ENCODE measurements at regions not wholly inside any gene's neighbourhood (a gene's known extent, or its start where the extent isn't known, plus 50 kb on each side); places are given as distances from the start of the nearest gene placed in this dataset.
"Not testable (repeated sequence)": the region's sequence is repeated elsewhere in the genome, so short reads cannot be mapped to it uniquely, and the experiment has no call there.

GRCh38 chr2:187610450-187610849, 56.2 kb upstream of the TFPI start:
- intact Hi-C loops (cut with DNase I); DNase-seq; ATAC-seq: not testable (repeated sequence)

- DNase-seq: no peak
- intact Hi-C loops (cut with DNase I): no loop called here
- no peak for ATAC-seq
Observed at GRCh38 chr2:187612857-187613256, 58.6 kb upstream of the TFPI start.

DNA sequence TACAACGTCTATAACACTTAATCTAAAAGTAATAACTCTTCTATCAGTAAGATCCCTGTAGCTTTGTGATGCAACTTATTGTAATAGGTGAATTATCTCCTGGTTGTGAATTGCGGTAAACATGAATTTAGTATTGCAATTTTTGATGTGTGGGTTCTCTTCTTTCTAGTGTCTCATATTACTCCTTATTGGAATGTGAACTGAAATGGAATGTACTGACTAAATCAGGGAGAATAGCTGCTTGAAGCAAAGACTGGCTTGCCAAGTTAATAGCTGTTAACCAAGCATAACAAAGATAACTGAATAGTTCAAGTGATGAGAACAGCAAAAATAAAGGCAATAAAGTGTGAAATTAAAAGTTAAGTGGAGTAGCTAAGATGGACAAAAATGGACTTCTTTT, 60.5 kb upstream of the TFPI start:
- DNase-seq: no peak
- ATAC-seq: peak in 1 of 2 donors; percentile 30
- intact Hi-C loops (cut with DNase I): no loop called here

- DNase-seq (no peak), ATAC-seq (no peak)
- intact Hi-C loops (cut with DNase I): no loop called here
Observed at GRCh38 chr2:187615364-187615763, 61.1 kb upstream of the TFPI start.

DNA sequence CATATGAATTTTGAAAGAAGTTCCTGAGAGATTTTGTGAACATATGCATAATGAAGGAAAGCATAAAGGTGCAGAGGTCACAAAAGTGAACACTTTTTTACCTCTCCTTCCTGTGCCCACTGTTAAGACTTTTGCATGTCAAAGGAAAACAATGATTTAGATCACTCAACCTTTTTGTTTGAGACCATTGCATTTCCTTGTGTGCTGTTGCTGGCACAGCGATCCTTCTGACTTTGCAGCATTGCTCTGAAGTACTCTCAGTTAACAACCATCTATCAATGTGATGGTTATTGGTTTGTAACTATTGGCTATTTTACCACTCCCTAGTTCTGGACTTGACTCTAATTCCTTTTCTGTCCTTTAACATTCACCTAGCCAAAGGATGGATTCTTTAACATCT, 61.7 kb upstream of the TFPI start:
- intact Hi-C loops (cut with DNase I): no loop called here
- ATAC-seq (no peak), DNase-seq (no peak)

DNA sequence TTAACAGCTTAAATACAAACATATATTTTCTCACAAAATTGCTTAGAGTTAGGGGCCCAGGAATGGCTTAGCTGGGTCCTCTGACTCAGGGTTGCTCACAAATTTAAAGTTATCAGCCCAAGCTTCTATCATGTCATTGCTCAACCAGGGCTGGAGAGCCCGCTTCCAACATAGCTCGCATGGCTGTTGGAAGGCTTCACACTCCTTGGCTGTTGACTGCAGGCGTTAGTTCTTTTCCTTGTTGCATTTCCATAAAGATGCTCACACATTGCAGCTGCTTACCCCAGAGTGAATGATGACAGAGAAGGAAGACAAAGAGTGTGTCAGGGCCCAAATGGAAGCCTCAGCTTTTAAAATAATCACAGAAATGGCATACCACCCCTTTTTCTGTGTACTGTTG, 62.9 kb upstream of the TFPI start:
- intact Hi-C loops (cut with DNase I): no loop called here
- no peak for DNase-seq
- no peak for ATAC-seq

- DNase-seq (no peak), ATAC-seq (no peak)
- intact Hi-C loops (cut with DNase I): no loop called here
Observed at GRCh38 chr2:187617905-187618304, 63.7 kb upstream of the TFPI start.

GRCh38 chr2:187618813-187619212, 64.6 kb upstream of the TFPI start:
- no peak for ATAC-seq
- intact Hi-C loops (cut with DNase I): no loop called here
- DNase-seq: no peak

- intact Hi-C loops (cut with DNase I): no loop called here
- ATAC-seq (no peak), DNase-seq (no peak)
Observed at GRCh38 chr2:187627153-187627552, 72.9 kb upstream of the TFPI start.

DNA sequence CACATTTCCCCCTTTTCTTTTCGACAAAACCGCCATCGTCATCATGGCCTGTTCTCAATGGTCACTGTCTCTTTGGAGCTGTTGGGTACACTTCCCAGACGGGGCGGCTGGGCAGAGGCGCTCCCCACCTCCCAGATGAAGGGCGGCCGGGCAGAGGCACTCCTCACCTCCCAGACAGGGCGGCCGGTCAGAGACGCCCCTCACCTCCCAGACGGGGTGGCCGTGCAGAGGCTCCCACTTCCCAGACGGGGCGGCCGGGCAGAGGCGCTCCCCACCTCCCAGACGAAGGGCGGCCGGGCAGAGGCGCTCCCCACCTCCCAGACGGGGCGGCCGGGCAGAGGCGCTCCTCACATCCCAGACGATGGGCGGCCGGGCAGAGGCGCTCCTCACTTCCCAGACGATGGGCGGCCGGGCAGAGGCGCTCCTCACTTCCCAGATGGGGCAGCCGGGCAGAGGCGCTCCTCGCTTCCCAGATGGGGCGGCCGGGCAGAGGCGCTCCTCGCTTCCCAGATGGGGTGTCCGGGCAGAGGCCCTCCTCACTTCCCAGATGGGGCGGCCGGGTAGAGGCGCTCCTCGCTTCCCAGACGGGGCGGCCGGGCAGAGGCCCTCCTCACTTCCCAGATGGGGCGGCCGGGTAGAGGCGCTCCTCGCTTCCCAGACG, 82.6 kb upstream of the TFPI start:
- ATAC-seq; intact Hi-C loops (cut with DNase I); DNase-seq: not testable (repeated sequence)

- DNase-seq; intact Hi-C loops (cut with DNase I); ATAC-seq: not testable (repeated sequence)
Observed at GRCh38 chr2:187637392-187637740, 83.1 kb upstream of the TFPI start.

DNA sequence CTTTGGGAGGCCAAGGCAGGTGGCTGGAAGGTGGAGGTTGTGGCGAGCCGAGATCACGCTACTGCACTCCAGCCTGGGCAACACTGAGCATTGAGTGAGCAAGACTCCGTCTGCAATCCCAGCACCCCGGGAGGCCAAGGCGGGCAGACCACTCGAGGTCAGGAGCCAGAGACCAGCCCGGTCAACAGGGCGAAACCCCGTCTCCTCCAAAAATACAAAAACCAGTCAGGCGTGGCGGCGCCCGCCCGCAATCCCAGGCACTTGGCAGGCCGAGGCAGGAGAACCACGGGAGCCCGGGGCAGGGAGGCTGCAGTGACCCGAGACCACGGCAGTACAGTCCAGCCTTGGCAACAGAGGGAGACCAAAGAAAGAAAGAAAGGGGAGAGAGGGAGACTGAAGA, 83.5 kb upstream of the TFPI start:
- DNase-seq; intact Hi-C loops (cut with DNase I); ATAC-seq: not testable (repeated sequence)

GRCh38 chr2:187638840-187639239, 84.6 kb upstream of the TFPI start:
- DNase-seq (no peak), ATAC-seq (no peak)
- intact Hi-C loops (cut with DNase I): no loop called here

DNA sequence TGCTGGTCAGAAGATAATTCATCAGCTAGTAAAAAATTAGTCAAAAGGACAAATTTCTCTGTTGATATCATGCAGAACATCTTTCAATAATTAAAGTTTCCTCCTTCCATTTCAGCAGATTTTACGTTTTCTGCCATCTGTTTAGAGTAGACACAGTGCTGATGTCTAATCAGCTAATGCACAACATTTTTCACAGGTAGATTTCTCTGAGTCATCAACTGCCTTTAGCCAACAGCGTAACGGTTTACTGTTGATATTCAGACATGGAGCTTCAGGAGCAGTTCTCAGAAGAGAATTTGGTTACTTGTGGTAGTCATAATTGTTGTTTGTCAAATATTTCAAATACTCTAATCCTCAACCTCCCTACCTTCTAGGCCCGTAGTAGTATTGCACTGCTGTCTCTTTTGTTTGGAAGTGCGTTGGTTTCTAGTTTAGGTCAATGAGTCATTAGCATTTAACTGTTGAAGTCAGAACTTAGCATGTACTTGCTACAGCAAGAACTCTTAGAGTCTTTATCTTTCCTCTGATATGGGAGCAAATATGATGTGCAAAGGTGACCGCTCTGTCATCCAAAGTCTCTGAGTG, 86.8 kb upstream of the TFPI start:
- no peak for ATAC-seq

GRCh38 chr2:187642498-187642897, 88.3 kb upstream of the TFPI start:
- intact Hi-C loops (cut with DNase I): no loop called here
- ATAC-seq (no peak), DNase-seq (no peak)

More for the DNA sequence above, 86.8 kb upstream of the TFPI start:
- intact Hi-C loops (cut with DNase I): no loop called here
- no peak for DNase-seq

GRCh38 chr2:187644486-187644885, 90.3 kb upstream of the TFPI start:
- ATAC-seq (no peak), DNase-seq (no peak)
- intact Hi-C loops (cut with DNase I): no loop called here

DNA sequence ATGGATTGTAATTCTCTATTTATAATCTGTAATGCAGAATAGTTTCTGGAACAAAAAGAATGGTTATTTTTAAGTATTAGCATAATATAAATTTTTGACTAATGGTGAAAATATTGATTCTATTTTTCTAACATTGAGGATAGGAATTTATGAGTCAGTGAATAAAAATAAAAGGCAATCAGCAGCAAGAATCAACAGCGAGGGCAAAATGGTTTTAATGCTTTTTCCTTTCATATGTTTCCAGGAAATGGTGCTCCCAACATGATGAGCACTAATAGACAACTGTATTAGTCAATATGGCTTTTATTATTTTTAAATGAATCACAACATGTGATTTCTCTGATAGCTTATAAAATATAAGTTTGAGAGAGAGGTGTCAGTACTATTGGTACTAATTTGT, 90.7 kb upstream of the TFPI start:
- intact Hi-C loops (cut with DNase I): no loop called here
- DNase-seq (no peak), ATAC-seq (no peak)

DNA sequence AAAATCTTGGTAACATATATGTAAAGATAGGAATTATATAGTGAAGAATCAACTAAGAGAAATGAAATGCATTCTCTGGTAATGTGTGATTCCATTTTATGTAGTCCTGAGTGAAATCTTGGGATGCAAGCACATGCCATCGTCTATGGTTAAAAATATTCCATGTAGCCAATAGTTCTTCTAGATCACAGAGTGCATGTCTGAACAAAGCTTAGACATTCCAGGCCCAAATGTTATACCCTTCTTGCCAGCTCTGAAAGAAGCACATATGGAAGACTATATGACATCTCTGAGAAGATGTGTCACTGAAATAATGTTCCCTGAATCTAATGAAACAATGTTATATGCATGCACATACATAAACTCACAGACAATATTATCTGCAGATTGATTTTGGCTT, 92.3 kb upstream of the TFPI start:
- ATAC-seq: no peak
- intact Hi-C loops (cut with DNase I): no loop called here
- DNase-seq: no peak

DNA sequence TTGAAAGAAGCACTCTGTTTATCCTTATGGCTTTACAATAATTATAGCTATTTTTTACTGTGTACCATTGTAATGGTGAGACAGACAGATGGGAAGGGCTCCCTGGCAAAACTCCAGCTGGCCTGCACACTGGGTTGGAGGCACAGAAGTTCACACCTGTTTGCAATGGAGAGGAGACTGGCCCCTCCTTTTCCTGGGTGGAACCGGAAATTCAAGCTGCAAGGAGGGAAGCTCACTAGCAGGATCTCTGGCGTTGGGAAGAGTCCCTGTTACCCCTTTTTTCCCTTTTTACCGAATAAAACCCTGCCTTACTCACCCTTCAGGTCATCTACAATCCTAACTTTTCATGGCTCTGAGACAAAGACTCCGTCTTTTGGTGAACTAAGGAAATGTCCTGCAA, 100.3 kb upstream of the TFPI start:
- intact Hi-C loops (cut with DNase I): no loop called here
- DNase-seq (no peak), ATAC-seq (no peak)

DNA sequence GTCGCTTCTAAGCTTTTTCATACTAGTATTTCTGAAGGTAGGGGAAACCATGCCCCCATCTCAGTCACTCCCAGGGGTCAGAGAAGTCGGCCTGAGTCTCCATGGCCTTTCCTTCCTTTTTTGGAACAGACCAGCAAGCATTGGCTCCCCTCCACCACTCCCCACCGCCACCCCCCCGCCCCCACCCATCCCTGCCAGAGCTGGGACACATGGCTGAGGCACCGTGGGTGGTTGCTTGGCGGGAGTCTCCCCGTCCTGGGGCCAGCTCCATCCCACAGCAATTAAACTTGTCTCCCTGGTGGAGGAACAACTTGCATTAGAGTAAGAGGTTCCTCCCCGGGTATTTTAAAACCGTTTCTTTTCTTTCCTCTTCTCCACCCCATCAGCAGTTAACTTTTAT, 100.8 kb upstream of the TFPI start:
- intact Hi-C loops (cut with DNase I): no loop called here
- no peak for DNase-seq
- peak; percentile 65 to 66 for ATAC-seq

- DNase-seq (no peak), ATAC-seq (no peak)
- intact Hi-C loops (cut with DNase I): no loop called here
Observed at GRCh38 chr2:187656123-187656522, 101.9 kb upstream of the TFPI start.

All from left cardiac atrium (tissue), 4 donors.